BJ (cell line): ENCODE measurements at regions not wholly inside any gene's neighbourhood (a gene's known extent, or its start where the extent isn't known, plus 50 kb on each side); places are given as distances from the start of the nearest gene placed in this dataset.

ENCODE experiments used
- CTCF ChIA-PET: fragments of 350-600 bp; formaldehyde crosslinking; extraction: SDS; loops from one replicate; lab custom pipeline; 2021; ENCODE audit warnings: antibody characterized with exemption, inconsistent platforms; lab: Yijun Ruan, JAX
- POLR2A ChIA-PET: fragments of 300-600 bp; sonication (Branson Sonifier 250); formaldehyde crosslinking; extraction: SDS; loops from one replicate; lab custom pipeline; 2021; ENCODE audit warnings: antibody characterized with exemption; lab: Charles Lee
- DNase-seq: peaks from one replicate; pipeline ENCODE4 v3.0.0-alpha.2; 2011; ENCODE audit warnings: low read depth
- H3K27me3 ChIP-seq: 2 replicates; pipeline ENCODE4 v1.6.0; 2011; ENCODE audit warnings: low read length; ENCODE audit not compliant: control insufficient read depth, insufficient read depth
- H3K36me3 ChIP-seq: 2 replicates; pipeline ENCODE4 v1.5.1; 2011; ENCODE audit warnings: low read length; ENCODE audit not compliant: control insufficient read depth, insufficient read depth
- H3K4me3 ChIP-seq: 2 replicates; pipeline ENCODE4 v1.5.1; 2011; ENCODE audit warnings: low read depth, mild to moderate bottlenecking, control low read depth, low read length
- CTCF ChIP-seq: IDR thresholded peaks from 2 replicates; pipeline ENCODE4 v1.5.1; 2011; ENCODE audit warnings: low read depth, mild to moderate bottlenecking, control low read depth, inconsistent platforms, low read length, moderate library complexity; ENCODE audit not compliant: insufficient read depth

- Histone ChIP-seq H3K36me3 (no peaks in the 10 kb centered on the region), H3K27me3 (peaks cover 4% of the 10 kb centered on the region; the same call in 1 of the 2 replicates), H3K4me3 (no peak overlapping the region)
- DNase-seq: no peak
- POLR2A ChIA-PET: no interaction called here
- TF ChIP-seq CTCF: no peak
- CTCF ChIA-PET: interaction anchor here (1.6 kb wide), 1 partner anchor 10 kb away, joined by 3 read pairs; no protein-coding TSS in a partner anchor
Measured at GRCh38 chr2:205915130-205915524, 170.8 kb downstream of the INO80D start.

DNA sequence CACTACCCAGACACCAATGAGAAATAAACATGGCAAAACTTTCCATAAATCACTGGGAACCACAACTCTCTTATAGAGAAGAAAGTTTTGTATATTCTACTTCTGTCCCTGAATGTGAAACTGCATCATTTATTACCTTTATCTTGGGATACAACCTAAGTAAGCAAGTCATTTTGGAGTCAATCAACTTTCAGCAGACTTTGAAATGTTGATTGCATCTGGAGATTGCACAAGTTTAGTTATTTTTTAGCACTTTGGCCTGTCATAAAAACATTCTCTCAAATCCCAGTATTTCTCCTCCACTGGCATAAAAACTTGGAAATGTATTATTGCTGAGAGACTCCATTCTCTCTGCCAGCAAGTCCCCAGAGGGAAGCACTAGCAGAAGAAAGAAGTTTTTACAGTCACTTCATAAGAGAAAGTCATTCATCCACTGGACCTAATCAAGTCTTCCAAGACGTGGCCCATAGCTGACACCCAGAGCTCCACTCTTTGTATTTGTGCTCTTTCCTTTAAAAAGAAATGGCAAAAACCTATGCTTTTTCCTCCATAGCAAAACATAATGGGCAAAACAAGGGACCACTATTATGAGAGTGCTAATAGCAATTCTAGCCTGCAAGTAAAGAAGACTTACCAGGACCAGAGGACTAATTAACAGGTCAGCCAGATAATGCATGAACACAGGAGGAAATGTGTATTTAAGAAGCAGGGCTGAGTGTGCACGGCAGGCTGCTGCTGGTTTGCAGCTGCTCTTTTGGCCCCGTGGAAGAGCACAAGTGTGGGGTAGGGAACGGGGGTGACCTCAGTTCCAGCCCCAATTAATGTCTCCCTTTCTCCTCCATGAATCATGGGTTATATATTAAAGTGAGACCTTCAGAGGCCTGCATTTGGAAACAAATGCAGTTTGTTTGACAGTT, 171.5 kb downstream of the INO80D start:
- Histone ChIP-seq H3K27me3 (peaks cover 4% of the 10 kb centered on the region; the same call in 1 of the 2 replicates), H3K4me3 (no peak overlapping the region), H3K36me3 (no peaks in the 10 kb centered on the region)
- CTCF ChIA-PET: interaction anchor here (1.6 kb wide), 1 partner anchor 9 kb away, joined by 3 read pairs; no protein-coding TSS in a partner anchor
- POLR2A ChIA-PET: no interaction called here
- TF ChIP-seq CTCF: no peak
- no peak for DNase-seq

- no peak overlapping the region for H3K4me3 ChIP-seq
- ChIA-PET POLR2A (no interaction called here), CTCF (no interaction called here)
- no peak for DNase-seq
- H3K36me3 ChIP-seq: no peaks in the 10 kb centered on the region
- H3K27me3 ChIP-seq: peaks cover 4% of the 10 kb centered on the region; the same call in 1 of the 2 replicates
- TF ChIP-seq CTCF: no peak
Measured at GRCh38 chr2:205913668-205914067, 172.3 kb downstream of the INO80D start.

DNA sequence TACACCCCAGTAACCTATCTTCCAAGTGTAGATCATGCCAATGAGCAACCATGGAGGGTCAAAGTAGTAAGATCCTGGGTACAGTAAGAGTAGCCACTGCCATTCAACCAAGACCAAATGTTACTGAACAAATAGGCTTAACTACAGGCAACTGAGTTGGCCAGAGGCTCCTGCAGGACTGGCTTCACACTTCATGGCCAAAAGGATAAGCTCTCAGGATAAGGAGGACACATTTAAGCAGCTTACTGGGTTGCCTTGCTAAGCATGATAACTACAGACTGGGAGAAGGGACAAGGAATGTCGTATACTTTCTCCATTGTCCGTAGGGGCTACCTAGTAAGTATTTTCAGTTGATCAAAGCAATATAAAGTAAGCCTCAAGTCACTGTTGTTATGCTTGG, 174.7 kb downstream of the INO80D start:
- POLR2A ChIA-PET: no interaction called here
- H3K4me3 ChIP-seq: no peak overlapping the region

More for the DNA sequence above, 174.7 kb downstream of the INO80D start:
- TF ChIP-seq CTCF: no peak
- DNase-seq: no peak
- peaks cover 4% of the 10 kb centered on the region; the same call in 1 of the 2 replicates for H3K27me3 ChIP-seq
- CTCF ChIA-PET: interaction anchor here (1.5 to 6.2 kb wide), 2 partner anchors 14 to 25 kb away, joined by 3 to 30 read pairs; no protein-coding TSS in a partner anchor
- H3K36me3 ChIP-seq: no peaks in the 10 kb centered on the region
